DMS 273 (cell line): ENCODE measurements at regions not wholly inside any gene's neighbourhood (a gene's known extent, or its start where the extent isn't known, plus 50 kb on each side); places are given as distances from the start of the nearest gene placed in this dataset.

Experiments
- DNase-seq: peaks from one replicate; lab custom pipeline; 2025; ENCODE audit not compliant: unreplicated experiment; lab: John Stamatoyannopoulos, UW

DNA sequence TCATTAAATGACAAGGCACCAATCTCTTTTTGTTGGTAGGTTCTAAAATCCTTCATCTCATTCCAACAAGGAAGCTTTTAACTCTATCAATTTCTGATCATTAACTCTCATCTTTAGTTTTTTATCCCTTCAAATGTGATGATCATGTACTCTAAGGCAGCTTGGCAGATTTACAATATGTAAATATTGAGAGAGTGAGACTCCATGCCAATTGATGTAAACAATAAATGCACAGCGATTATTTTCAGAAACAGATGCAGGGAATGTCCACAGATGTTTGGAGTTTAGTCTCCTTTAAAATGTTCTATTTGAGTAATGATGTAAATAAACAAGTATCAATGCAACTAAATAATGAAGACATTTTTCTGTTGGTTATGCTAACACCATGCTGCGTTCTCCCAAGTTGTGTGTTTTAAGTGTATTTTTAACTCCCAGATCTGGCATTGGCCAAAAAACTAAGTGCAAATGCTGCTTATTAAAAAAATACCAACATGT lies 213.8 kb downstream of the AHR start:
- no peak for DNase-seq

DNA sequence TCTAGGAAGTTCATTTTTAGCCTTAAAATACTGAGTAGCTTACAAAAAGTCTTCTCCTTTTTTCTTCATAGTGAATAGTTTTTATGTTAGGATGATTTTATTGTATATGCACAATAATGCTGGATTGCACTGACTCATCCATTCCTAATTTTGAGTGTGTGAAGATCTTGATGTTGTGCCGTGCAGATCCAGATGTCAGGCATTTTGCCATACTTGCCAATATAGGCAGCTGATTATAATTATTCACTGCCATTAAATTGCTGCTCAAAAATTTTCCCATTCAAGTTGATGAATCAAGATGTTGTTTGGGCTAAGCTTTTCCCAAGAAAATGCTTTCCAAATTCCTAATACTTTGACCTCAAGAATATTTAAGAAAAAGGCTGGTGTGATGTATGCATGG lies 218.3 kb downstream of the AHR start:
- no peak for DNase-seq

DNA sequence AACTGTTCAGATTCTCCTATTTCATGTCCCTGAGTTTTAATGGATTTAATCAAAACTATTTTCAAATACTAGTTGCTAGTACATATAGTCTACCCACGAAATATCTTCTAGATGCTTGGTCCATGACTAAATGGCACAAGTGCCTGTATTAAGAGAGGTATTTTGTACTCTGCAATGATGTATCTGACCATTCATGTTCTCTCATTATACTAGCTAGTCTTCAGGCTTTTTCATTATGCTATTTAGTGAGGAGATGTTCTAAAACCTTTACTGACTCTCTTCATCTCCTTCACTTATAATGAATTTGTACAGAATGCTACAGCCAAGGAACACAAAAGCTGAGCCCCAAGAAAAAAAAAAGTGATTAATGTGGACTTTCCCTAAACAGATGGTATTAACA lies 222.5 kb downstream of the AHR start:
- DNase-seq, result no peak

DNA sequence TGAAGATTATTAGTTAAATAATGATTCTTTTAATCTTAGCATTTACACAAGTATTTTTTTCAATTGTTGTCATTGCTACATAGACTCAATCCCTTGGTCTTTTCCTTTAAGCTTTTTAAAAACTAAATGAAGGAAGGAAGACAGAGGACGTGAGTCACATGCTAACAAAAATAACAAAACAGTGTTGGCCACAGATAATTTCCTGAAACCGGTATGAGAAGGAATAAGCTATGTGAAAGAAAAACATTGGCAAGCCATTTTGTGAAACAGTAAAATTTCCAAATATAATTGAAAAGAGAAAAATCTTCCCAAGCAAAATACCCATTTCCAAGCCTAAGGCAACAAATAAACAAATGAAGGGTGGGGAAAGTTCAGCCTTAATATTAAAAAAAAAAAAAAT lies 223.0 kb downstream of the AHR start:
- DNase-seq, result no peak

DNA sequence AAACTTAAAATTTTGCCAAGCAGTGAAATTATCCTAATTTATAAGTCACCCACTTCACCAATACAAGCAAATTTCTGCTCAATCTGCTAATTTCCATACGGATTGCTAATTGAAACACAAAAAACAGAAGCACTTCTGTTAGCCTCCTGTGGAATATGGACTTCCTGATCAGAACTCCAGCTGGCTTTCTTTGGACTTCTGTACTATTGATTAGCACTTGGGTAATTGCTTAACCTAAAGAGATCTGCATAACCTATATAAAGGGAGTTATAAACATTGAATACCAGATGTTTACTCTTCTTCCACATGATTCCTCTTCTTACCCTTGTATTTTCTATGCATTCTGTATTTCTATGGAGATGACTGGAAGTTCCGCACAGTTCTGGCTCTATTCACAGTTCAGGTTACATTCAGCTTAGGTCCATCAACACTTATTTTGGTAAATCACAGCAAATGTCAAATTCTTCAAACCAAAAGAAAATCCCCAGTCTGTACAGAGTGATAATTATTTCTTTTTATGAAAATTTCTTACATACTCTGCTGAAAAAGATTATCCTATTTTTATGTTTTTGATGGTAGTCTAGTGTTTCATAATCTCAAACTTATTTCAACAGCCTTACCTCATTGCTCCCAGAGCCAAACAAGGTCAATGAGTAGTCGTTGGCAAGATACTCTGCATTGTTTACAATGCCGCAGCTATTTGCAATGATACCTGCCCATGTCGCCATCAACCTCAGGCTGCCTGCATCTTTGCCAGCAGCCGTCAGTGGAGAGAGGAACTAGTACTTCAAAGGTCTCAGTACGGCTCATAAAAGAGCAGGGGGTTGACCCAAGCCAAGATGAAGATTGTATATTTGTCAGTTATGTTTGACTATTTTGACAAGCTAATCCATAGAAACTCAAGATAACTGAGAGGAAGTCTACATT lies 225.6 kb downstream of the AHR start:
- no peak for DNase-seq

DNA sequence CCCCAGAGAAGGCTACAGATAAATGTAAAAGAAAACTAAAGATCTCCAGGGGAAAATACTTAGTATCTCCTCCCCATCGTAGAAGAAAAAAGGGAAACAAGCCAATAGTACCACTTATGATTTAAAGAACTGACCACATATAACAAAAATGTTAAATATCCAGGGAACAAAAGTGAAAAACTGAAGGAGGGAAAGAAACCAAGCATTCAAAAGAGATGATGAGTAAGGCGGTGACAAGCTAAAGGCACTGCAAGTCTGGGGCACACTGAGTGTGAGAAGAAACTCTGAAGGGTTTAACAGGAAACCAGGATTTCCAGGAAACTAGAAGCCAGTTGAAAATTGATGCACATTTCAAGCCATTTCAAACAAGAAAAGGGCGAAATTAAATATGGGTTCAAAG lies 226.3 kb downstream of the AHR start:
- no peak for DNase-seq

DNA sequence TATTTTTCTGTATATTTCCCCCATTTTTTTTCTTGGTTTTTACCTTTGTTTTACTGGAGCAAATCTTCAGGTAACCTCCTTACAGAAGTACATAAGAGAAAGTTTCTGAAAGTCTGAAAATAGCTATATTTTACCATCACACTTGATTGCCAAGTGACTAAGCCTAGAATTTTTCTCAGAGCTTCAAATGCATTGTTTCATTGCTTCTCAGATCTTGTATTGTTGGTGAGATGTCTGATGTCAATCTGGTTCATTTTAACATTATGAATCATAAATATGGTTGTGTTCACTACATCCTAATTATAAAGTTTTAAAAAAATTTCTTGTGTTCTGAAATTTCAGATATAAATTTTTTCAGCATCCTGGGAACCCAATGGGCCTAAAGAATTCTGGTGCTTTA lies 228.2 kb downstream of the AHR start:
- no peak for DNase-seq

DNA sequence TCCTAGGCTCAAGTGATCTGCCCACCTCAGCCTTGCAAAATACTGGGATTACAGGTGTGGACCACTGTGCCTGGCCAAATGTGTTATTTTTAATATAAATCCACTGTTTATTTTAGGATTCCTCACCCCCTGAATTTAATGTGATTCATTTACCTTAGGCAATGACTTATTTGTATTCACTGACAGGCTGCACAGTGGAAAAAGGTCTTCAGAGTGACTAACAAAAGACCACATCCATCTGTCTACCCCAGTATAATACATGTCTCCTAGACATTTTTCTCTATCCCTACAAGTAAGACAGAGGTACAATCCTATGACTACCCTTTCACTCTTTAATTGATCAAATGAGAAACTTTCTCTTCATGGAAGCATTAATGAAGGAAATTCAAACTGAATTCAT lies 230.2 kb downstream of the AHR start:
- no peak for DNase-seq

DNA sequence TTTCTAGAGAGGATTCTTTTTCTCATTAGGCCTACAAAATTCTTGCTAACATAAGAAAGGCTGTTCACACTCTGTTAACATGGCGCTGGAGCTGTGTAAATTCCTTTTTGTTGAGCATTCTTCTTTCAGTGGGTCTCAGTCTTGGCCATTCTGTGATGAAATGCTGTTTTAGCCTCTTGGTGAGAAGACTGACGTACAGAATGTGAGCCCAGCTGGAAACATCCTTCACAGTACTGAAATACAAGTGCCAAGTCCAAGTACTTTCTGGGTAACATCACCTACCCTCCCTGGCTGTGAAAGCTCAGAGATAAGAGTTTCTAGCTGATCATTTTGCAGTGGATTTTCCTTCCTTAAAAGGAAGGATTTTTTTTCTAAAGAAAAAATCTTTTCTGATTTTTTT lies 231.8 kb downstream of the AHR start:
- DNase-seq, result no peak

DNA sequence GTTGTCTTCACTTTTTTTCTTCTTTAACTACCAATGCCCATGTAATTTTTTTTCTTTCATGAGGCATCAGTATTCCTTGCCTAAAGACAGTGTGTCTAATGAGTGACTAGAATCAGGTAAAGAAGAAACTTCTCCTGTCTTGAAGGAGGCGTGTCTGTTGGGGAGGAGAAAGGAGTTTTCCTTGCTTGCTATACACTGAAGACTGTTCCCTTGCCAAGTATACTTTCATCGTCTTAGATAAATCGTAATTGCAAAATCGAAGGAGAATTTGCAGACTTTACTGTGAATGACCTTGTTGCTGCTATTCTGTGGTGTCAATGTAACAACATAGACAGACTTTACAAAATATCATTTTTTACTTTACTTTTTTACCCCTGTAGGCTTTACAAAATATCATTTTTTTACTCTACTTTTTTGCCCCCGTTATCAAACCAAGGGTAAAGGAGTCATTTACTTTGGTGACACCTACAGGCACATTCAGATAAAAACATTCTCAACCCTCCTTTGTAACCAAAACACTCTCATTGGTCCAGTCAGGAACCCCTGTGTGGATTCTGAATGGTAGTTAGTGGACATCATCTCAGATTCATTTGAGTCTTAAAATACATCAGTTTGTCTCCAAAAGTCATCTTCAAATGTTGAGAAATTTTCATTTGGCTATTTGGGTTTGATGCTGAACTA lies 232.4 kb downstream of the AHR start:
- DNase-seq, result peak; percentile 24

DNA sequence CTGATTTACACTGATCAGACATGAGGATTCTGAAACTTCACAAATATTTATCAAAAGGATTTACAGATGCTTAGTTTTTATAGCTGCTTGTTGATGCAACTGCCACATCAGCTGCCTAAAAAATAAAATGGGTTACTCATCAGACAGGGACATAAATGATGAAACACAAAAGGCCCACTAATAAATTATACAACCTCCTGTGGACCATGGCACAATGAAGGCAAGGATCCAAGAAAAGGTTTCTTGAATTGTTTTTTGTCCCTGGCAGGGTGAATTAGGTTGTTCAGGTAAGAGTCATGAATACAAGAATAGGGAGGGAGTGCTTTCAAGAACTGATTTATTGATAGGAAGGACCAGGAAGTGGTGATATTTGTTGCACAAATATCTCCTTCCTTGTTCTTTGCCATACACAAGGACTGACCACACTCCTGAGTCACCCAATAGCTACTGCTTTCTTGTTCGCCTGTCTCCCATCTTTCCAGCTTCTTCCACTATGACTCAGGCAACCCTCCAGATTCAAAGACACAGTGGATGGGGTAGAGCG lies 234.5 kb downstream of the AHR start:
- DNase-seq, result no peak

DNA sequence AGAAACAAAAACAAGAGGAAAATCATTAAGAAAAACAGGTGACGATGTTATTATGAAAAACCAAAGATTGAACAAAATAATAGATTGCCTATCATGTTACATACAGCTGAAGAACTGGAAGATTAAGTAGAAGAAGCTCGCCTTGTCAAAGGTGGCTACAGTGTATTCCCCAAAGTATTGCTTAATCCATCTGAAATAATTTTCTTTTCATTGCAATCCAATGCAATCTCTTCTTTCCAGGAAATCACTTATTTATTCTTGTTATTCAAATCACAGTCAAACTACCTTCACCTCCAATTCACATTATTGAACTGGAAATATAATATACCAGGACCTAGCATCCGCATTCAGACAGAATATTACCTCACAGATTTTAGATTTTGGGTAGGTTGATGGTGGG lies 235.9 kb downstream of the AHR start:
- DNase-seq, result no peak

DNA sequence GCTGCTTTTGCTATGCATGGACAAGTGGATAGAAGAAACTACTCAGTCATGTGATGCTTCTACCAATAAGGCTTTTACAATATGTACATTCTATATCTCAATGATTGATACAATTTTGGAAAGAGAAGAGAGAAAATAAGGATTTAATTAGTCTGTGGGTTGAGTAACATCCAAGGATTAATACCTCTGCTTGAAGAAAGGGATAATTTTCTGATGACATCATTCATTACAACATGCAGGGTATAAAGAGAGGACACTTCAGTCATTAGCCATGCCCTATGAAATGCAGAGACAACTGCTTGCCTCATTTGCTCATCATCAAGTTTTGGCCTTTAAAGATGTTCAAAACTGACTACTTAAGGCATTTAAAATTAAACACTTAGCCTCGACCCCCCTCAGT lies 237.3 kb downstream of the AHR start:
- no peak for DNase-seq

DNA sequence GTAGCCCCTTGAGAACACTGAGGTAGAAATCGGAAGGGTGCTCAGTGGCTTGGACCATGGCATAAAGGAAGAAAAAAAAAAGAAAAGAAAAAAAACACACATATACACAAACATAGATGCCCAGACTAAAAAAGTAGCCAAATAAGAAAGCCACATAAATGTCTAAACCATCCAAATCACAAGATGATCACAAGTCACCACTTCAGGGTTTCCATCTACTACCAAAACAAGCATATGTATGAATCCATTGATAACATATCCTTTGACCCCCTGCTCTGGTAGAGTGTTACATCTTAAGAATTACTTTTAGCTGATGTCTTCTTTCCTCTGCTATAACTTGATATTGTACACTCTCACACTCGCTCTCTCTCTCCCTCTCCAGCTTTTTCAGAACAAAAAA lies 245.9 kb downstream of the AHR start:
- no peak for DNase-seq

DNA sequence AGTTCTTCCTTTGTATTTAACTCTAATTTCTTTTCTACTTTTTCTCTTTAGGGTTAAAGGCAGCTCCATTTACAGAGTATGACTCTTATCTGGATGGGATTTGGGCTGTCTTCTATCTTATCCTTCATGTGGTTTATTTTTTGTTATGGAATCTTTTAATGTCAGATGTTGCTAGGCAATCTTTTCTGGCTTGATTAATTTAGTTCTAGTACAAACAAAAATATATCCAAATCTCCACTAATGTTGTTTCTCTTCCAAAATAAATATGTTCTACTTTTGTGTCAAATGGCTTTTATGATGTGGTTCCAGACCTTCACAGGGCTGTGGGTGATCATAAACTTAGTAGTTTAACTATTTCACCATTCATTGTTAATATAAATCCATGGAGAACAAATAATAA lies 246.9 kb downstream of the AHR start:
- DNase-seq, result no peak

DNA sequence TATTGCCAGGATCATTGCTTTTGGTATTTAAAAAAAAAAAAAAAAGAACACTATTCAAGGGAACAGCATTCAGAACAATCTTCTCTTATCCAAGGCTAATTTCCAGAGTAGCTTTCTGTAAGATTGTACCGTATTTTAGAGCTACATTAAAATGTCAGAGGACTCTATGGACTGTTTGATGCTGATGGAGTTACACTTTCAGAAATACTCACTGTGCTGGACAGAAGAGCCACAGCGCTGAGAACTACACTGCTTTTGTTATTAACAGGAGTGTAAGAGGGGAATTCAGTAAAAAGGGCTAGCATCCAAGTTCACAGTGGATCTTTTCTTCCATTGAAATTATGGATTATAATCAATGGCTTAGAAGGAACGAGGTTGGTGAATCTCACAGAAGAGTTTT lies 247.7 kb downstream of the AHR start:
- DNase-seq, result no peak

DNA sequence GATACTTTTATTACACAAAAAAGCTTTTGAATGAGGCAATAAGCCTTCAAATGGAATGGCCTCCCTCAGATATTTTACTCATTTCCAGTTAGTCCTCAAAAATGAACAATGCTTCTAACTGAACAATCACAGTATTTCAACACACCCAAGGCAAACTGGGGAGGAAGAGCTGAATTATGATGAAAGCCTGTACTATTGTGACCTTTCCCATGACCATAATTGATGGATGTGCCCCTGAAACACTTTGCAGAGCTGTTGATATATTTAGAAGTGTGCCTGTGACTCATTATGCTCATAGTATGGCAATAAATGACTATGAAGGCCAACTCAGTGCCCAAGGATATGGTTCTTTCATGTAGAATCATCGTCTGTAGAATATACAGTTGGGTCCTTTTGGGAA lies 248.1 kb downstream of the AHR start:
- DNase-seq, result no peak

DNA sequence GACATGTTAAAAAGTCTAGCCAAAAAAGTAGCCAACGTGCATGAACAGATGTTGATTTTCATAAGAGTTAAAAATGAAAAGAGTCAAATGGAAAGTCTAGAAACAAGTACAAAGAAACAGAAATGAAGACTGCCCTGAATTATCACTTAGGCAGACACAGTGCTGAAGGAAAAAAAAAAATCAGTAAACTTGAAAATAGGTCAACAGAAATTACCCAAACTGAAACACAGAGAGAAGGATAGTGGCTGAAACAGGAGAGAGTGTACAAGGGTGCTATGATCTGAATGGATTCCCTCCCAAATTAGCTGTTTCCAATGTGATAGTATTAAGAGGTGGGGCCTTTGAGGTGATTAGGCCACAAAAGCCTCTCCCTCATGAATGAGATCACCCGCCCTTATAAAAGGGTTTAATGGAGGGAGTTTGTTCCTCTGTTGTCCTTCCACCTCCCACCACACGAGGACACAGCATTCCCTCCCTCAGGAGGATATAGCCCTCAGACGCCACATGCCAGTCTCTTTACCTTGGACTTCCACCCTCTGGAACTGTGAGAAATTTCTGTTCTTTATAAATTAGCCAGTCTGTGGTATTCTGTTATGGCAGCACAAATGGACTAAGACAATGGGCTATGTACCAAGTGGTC lies 249.7 kb downstream of the AHR start:
- no peak for DNase-seq

DNA sequence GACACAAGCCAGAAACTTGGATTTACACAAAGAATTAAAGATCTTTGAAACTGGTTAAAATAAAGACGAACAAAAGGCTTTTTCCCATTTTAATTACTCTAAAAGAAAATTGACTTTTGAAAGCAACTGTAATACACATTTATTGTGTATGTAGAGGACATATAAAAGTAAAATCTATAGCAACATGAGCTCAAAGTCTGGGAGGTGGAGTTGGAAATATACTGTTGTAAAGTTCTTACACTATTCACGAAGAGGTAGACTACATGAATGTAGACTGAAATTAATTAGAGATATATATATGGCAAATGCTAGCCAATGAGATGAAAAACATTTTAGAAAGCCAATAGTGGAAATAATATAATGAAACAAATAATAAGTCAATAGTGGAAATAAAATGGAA lies 251.0 kb downstream of the AHR start:
- no peak for DNase-seq

DNA sequence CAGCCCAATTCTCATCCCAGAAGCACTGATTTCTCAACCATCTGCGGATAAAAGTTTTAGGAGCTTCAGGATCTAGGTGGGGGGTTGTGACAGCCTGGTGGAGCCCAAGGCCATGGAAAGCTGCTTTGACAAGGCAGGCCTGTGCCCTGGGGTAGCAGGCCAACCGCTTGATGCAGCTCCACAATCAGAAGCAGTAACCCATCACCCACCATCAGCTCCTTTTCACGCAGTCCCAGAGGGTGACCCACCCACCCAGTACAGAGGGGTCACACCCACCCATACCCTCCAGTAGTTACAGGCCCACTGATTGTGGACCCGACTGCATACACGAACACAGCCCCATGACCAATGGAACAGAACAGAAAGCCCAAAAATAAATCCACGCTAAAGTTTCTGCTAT lies 253.9 kb downstream of the AHR start:
- DNase-seq, result no peak

DNA sequence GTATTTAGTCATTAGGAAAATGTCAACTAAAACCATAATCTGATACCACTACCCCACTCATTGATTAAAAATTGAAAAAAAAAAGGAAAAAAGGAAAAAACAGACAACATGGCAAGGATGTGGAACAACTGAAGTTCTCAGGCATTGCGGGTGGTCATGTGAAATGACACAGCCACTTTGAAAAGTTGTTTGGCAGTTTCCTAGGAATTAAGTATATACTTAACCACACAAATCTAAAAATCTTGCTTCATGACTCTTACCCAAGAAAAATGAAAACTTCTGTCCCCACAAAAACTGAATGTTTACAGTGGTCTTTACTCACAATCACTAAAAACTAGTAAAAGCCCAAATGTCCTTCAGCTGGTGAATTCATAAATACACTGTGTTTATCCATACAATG lies 254.5 kb downstream of the AHR start:
- no peak for DNase-seq
